GM18508 (cell line): ENCODE measurements at regions not wholly inside any gene's neighbourhood (a gene's known extent, or its start where the extent isn't known, plus 50 kb on each side); places are given as distances from the start of the nearest gene placed in this dataset.
"Not testable (repeated sequence)": the region's sequence is repeated elsewhere in the genome, so short reads cannot be mapped to it uniquely, and the experiment has no call there.

ENCODE experiments used
- ATAC-seq: cut with Tn5 transposase; IDR thresholded peaks from one replicate; pipeline ENCODE4 v1.9.1; 2021; ENCODE audit warnings: moderate number of reproducible peaks; ENCODE audit not compliant: insufficient read depth, unreplicated experiment

GRCh38 chr14:45877981-45878380, 625.0 kb upstream of the MIS18BP1 start:
- no peak for ATAC-seq

- no peak for ATAC-seq
Observed at GRCh38 chr14:45868863-45869262, 615.9 kb upstream of the MIS18BP1 start.

DNA sequence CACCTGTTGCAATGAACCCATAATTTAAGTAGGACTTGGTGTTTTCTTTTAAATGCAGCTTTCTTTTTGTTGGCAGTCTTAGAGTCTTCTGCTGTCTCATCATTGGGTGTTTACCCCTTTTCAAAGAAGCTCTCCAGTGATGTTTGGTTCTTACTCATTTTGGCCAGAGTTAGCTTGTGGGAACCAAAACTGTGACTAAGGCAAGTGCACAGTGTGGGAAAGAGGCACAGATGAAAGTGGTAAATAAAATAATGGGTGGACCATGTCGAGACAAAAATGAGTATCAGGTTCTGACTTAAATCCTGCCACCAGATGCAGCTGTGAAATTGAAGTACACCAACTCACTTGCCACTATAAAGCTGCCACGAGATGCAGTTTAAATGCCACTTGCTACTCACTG, 615.4 kb upstream of the MIS18BP1 start:
- ATAC-seq, result no peak

DNA sequence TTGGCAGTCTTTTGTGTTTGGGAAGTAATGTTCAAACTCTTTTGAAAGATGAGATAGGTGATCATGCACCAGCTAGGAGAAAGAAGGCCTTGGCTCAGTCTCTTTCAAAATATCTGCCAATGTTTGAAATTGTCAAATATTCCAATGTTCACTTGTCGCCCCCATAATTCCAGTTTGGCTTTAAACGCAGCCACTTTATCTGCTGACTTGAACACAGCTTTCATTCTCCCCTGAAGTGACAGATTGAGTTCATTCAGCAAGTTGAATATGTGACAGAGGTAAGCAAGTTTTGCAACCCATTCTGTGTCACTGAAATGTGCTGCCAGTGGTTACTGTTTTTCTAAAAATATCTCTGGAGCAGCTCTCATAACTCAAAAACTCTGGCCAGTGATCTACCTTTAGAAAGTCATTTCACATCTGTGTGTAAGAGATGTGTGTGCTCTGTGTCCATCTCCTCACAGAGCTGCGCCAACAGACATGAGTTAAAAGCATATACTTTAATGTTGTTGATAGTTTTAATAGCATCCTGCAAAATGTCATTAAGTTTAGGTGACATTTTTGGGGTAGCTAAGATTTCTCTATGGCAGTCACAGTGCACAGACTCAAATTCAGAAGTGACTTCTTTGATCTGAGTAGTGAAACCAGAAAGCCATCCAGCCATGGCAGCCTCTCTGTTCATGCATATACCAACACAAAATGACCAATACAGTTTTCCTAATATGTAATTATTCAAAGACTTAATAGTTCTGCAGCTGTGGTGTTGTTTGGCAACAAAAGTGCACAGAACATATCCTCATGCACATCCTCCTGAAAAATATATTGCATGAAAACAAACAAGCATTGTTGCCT, 614.3 kb upstream of the MIS18BP1 start:
- ATAC-seq, result no peak

GRCh38 chr14:45838597-45838996, 585.6 kb upstream of the MIS18BP1 start:
- ATAC-seq, result no peak

DNA sequence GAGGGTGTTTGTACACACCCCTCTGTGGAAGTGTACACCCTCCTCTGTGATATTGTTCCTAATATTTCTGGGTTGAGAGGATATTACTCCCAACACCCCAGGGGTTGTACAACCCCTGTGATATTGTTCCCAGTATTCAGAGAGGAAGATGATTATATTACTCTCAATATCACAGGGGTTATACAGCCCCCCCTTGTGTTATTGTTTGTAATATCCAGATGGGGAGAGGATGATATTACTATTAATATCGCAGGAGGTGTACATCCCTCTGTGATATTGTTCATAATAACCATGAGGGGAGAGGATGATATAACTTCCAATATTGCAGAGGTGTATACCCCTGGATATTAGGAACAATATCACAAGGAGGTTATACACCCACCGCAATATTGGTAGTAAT, 566.1 kb upstream of the MIS18BP1 start:
- ATAC-seq, result no peak

GRCh38 chr14:45811155-45811554, 558.2 kb upstream of the MIS18BP1 start:
- ATAC-seq, result no peak

- no peak for ATAC-seq
Observed at GRCh38 chr14:45810152-45810872, 557.3 kb upstream of the MIS18BP1 start.

GRCh38 chr14:45807178-45807899, 554.3 kb upstream of the MIS18BP1 start:
- no peak for ATAC-seq

DNA sequence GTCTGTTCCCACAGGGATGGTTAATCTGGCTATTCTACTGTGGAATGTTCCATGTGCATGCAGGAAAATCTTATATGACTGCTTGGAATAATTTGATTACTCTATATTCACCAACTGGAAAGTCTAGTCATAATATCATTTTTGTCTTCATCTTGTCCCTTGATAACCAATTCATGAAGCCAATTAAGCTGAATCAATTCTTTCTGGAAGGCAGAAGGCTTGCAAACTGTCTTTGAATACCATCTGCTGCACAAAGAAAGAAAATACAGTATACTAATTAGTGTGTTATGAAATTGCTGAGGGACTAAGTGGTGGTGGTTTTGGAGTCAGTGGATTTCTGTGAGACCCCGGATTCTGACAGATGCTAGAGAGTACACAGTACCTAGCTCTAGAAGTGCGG, 546.5 kb upstream of the MIS18BP1 start:
- no peak for ATAC-seq

DNA sequence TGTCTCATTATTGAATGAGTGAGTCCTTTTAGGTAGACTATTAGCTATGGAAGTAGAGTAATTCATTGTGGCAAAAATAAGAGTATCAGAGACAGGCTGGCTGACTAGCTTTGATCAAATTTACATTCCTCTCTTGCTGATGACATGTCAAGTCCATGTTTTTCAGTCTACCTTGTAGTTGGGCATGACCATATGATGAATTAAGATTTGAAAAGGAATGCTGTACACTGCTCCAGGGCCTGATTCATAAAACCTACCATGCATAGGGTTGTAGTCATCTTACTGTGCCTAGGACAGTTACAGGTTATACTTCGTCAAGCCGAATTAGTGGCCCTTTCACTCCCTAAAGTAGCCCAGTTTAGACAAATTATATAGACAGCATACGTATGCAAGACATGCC, 545.7 kb upstream of the MIS18BP1 start:
- no peak for ATAC-seq

GRCh38 chr14:45796006-45796405, 543.0 kb upstream of the MIS18BP1 start:
- not testable (repeated sequence) for ATAC-seq

GRCh38 chr14:45793081-45793480, 540.1 kb upstream of the MIS18BP1 start:
- no peak for ATAC-seq

DNA sequence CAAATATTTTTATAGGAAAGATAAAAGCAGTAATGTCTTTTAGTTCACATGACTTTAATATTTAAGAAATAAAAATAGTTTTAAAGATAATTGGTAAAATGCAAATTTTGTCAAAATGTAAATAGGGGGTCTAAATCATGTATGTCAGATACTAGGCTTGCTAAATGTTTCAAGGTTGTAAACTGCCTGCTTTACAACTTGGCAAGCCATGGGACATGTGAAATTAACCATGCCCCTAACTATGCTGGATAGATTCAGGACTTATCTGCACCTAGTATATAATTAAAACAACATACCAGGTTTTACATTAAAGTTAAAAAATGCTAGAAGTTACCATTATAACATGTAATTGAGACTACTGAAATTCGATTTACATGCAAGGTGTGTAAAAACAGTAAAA, 537.3 kb upstream of the MIS18BP1 start:
- ATAC-seq, result no peak

GRCh38 chr14:45787167-45787566, 534.2 kb upstream of the MIS18BP1 start:
- no peak for ATAC-seq

GRCh38 chr14:45786266-45786665, 533.3 kb upstream of the MIS18BP1 start:
- no peak for ATAC-seq

DNA sequence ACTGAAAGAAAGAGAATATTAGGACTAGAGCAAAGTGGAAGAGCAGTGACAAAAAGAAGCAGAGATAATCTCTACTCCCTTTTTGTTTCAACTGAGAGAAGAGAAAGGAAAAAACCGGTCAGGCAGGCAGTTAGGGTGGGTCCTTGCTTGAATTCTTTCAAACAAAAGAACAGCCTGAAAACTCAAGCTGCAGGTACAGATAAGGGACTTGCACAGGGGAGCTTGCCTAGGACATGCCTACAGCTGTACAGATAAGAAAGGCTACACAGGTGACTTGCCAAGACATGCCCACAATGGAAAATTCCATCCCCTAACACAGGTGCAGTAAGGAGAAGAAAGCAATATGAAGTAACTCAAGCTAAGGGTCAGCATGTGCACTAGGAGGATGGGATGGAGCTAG, 532.2 kb upstream of the MIS18BP1 start:
- ATAC-seq, result no peak

DNA sequence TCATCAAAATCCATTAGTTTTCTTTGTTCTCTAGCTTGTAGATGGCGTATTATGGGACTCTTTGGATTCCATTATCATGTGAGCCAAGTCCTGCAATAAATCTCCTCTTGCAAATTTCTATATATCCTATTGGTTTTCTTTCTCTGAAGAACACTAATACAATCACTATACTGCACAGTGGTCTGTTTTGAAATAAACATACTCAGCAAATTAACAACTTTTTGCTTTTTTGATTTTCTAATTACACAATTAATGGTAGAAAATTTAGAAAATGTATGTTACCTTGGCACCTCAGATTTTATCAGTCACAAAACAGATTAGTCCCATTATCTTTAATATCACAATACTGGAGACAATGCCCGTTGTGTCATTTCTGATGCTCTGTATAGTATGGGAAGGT, 513.2 kb upstream of the MIS18BP1 start:
- ATAC-seq, result no peak

GRCh38 chr14:45757655-45758054, 504.7 kb upstream of the MIS18BP1 start:
- no peak for ATAC-seq

GRCh38 chr14:45756412-45756811, 503.4 kb upstream of the MIS18BP1 start:
- not testable (repeated sequence) for ATAC-seq

DNA sequence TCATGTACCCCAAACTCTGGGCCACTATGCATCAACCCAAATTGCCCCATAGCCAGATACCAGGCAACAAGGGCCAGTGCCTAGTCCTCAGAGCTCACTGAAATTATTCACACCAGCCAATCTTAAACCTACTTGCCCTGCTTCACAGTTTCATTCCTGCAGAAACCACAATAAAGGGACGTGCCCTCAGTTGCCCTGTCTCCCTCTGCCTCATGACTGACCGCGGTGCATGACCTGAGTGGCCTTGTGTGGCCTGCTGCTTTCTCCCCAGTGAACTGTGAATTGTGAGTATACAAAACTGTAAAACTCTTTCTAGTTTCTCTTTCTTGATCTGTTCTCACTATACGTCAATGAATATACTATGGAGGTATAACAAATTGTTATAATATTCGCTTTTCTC, 490.9 kb upstream of the MIS18BP1 start:
- no peak for ATAC-seq
